ENCODE measurements at regions not wholly inside any gene's neighbourhood (a gene's known extent, or its start where the extent isn't known, plus 50 kb on each side); places are given as distances from the start of the nearest gene placed in this dataset.
"Not testable (repeated sequence)": the region's sequence is repeated elsewhere in the genome, so short reads cannot be mapped to it uniquely, and the experiment has no call there.

- no peak overlapping the region for H3K4me3 Mint-ChIP-seq (ENCODE audit: unreplicated experiment)
- no peak overlapping the region for H3K27ac Mint-ChIP-seq (ENCODE audit: unreplicated experiment)
- no peak for TF ChIP-seq CTCF (IDR thresholded peaks at IDR 0.05)
- H3K36me3 Mint-ChIP-seq (ENCODE audit: low read depth): peaks cover 6% of the 10 kb centered on the region
- peaks cover 10% of the 10 kb centered on the region for H3K9me3 Mint-ChIP-seq (ENCODE audit: low read depth)
- H3K4me1 Mint-ChIP-seq (ENCODE audit: low read depth): peaks cover 6% of the 10 kb centered on the region
- no peak for DNase-seq (ENCODE audit: low spot score)
- no peaks in the 10 kb centered on the region for H3K27me3 Mint-ChIP-seq (ENCODE audit: low read depth)
These were observed 176.1 kb downstream of the AEBP2 start for GRCh38 chr12:19615384-19615725.

- H3K4me3 Mint-ChIP-seq (ENCODE audit: unreplicated experiment): no peak overlapping the region
- H3K9me3 Mint-ChIP-seq (ENCODE audit: low read depth): no peaks in the 10 kb centered on the region
- no peak for DNase-seq (ENCODE audit: low spot score)
- TF ChIP-seq CTCF (IDR thresholded peaks at IDR 0.05): no peak
- no peak overlapping the region for H3K27ac Mint-ChIP-seq (ENCODE audit: unreplicated experiment)
- H3K27me3 Mint-ChIP-seq (ENCODE audit: low read depth): no peaks in the 10 kb centered on the region
- no peaks in the 10 kb centered on the region for H3K36me3 Mint-ChIP-seq (ENCODE audit: low read depth)
- peaks cover 6% of the 10 kb centered on the region for H3K4me1 Mint-ChIP-seq (ENCODE audit: low read depth)
These were observed 177.5 kb downstream of the AEBP2 start for GRCh38 chr12:19616781-19617180.

GRCh38 chr12:19620222-19620621 lies 180.9 kb downstream of the AEBP2 start:
- DNase-seq (ENCODE audit: low spot score): no peak

GRCh38 chr12:19623751-19624399 lies 184.6 kb downstream of the AEBP2 start:
- TF ChIP-seq CTCF (IDR thresholded peaks at IDR 0.05): no peak
- Mint-ChIP-seq H3K4me3 (ENCODE audit: unreplicated experiment) (no peak overlapping the region), H3K27me3 (ENCODE audit: low read depth) (no peaks in the 10 kb centered on the region), H3K4me1 (ENCODE audit: low read depth) (peaks cover 29% of the 10 kb centered on the region), H3K27ac (ENCODE audit: unreplicated experiment) (no peak overlapping the region), H3K9me3 (ENCODE audit: low read depth) (peaks cover 6% of the 10 kb centered on the region), H3K36me3 (ENCODE audit: low read depth) (peaks cover 2% of the 10 kb centered on the region)
- DNase-seq (ENCODE audit: low spot score): no peak

More at GRCh38 chr12:19620222-19620621, 180.9 kb downstream of the AEBP2 start:
- Mint-ChIP-seq H3K27me3 (ENCODE audit: low read depth) (no peaks in the 10 kb centered on the region), H3K4me1 (ENCODE audit: low read depth) (peaks cover 19% of the 10 kb centered on the region), H3K4me3 (ENCODE audit: unreplicated experiment) (no peak overlapping the region), H3K36me3 (ENCODE audit: low read depth) (no peaks in the 10 kb centered on the region), H3K27ac (ENCODE audit: unreplicated experiment) (no peak overlapping the region), H3K9me3 (ENCODE audit: low read depth) (no peaks in the 10 kb centered on the region)
- no peak for TF ChIP-seq CTCF (IDR thresholded peaks at IDR 0.05)

GRCh38 chr12:19624491-19624890 lies 185.2 kb downstream of the AEBP2 start:
- H3K36me3 Mint-ChIP-seq (ENCODE audit: low read depth): peaks cover 2% of the 10 kb centered on the region
- no peak overlapping the region for H3K4me3 Mint-ChIP-seq (ENCODE audit: unreplicated experiment)
- H3K4me1 Mint-ChIP-seq (ENCODE audit: low read depth): peaks cover 29% of the 10 kb centered on the region
- no peak for TF ChIP-seq CTCF (IDR thresholded peaks at IDR 0.05)
- no peak overlapping the region for H3K27ac Mint-ChIP-seq (ENCODE audit: unreplicated experiment)
- DNase-seq (ENCODE audit: low spot score): no peak
- peaks cover 6% of the 10 kb centered on the region for H3K9me3 Mint-ChIP-seq (ENCODE audit: low read depth)
- H3K27me3 Mint-ChIP-seq (ENCODE audit: low read depth): no peaks in the 10 kb centered on the region

- not testable (repeated sequence) for H3K27me3 Mint-ChIP-seq (ENCODE audit: low read depth); DNase-seq (ENCODE audit: low spot score); H3K36me3 Mint-ChIP-seq (ENCODE audit: low read depth); H3K4me3 Mint-ChIP-seq (ENCODE audit: unreplicated experiment); H3K9me3 Mint-ChIP-seq (ENCODE audit: low read depth)
- Mint-ChIP-seq H3K4me1 (ENCODE audit: low read depth) (peaks cover 26% of the 10 kb centered on the region), H3K27ac (ENCODE audit: unreplicated experiment) (peak overlapping the region; percentile 50)
These were observed 186.3 kb downstream of the AEBP2 start for GRCh38 chr12:19625551-19625950.

All from chondrocyte (in vitro differentiated cells).